PC-9 (cell line): ENCODE measurements at regions not wholly inside any gene's neighbourhood (a gene's known extent, or its start where the extent isn't known, plus 50 kb on each side); places are given as distances from the start of the nearest gene placed in this dataset.

Source experiments
- EZH2 ChIP-seq: fragments of 200-600 bp; sonication (generic); IDR thresholded peaks from 2 replicates; pipeline ENCODE4 v1.8.0; 2017; ENCODE audit warnings: antibody characterized with exemption, low read depth
- TF ChIP-seq, protein P1 (sequence below): fragments of 200-600 bp; sonication (generic); conservative IDR thresholded peaks from 2 replicates; pipeline ENCODE4 v1.6.1; 2017; ENCODE audit warnings: mixed run types, antibody characterized with exemption, mild to moderate bottlenecking, moderate library complexity

GRCh38 chr6:21426841-21427490, 166.6 kb upstream of the SOX4 start:
- TF ChIP-seq, protein P1, sequence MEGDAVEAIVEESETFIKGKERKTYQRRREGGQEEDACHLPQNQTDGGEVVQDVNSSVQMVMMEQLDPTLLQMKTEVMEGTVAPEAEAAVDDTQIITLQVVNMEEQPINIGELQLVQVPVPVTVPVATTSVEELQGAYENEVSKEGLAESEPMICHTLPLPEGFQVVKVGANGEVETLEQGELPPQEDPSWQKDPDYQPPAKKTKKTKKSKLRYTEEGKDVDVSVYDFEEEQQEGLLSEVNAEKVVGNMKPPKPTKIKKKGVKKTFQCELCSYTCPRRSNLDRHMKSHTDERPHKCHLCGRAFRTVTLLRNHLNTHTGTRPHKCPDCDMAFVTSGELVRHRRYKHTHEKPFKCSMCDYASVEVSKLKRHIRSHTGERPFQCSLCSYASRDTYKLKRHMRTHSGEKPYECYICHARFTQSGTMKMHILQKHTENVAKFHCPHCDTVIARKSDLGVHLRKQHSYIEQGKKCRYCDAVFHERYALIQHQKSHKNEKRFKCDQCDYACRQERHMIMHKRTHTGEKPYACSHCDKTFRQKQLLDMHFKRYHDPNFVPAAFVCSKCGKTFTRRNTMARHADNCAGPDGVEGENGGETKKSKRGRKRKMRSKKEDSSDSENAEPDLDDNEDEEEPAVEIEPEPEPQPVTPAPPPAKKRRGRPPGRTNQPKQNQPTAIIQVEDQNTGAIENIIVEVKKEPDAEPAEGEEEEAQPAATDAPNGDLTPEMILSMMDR, result no peak
- no peak for TF ChIP-seq EZH2
